Dermis microvascular lymphatic vessel endothelial cell (primary cell): ENCODE measurements at regions not wholly inside any gene's neighbourhood (a gene's known extent, or its start where the extent isn't known, plus 50 kb on each side); places are given as distances from the start of the nearest gene placed in this dataset.

ENCODE experiments used
- DNase-seq, 2 donors: peaks; one replicate each; pipeline versions ENCODE4 v3.0.0 to v3.0.0-alpha.2; 2010; ENCODE audit warnings: low read depth in 2 of 2

DNA sequence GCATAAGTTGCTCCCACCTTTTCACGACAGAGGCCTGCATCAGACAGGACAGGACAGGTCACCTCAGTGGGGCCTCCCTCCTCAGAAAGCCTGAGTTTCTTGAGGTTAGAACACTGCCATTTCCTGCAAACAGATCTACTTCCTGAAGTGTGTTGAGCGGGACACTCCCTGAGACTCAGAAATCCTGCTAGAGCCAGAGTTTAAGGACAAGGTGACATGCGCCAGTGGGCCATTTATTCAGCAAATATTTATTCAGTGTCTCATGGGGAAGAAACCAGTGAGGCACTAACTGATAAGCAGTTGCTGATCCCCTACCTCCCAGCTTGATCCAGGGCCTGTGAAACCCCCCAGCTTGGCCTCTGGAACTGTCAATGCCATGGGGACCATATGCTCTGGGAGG lies 454.6 kb downstream of the SOX6 start:
- no peak for DNase-seq

DNA sequence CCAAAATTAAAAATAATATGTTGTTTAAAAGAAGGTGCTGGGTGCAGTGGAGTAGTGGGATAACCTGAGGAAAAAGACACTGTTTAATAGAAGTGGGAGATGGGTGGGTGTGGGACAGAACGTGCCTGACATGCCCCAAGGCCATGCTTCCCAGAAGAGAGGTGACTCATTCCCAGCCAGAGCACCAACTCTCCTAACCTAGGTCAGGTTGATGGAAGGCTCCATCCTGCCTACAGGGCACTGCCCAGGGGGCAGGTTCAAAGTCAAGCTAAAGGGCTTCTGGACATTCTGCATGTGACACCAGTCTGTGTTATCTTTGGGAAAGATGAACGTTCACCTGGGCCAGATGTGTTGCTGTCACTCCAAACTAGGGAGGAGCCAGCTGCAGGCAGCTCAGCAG lies 453.1 kb downstream of the SOX6 start:
- no peak for DNase-seq

GRCh38 chr11:15905366-15906104 lies 450.8 kb downstream of the SOX6 start:
- no peak for DNase-seq

GRCh38 chr11:15906481-15907035 lies 449.8 kb downstream of the SOX6 start:
- no peak for DNase-seq

GRCh38 chr11:15907806-15908205 lies 448.5 kb downstream of the SOX6 start:
- no peak for DNase-seq

DNA sequence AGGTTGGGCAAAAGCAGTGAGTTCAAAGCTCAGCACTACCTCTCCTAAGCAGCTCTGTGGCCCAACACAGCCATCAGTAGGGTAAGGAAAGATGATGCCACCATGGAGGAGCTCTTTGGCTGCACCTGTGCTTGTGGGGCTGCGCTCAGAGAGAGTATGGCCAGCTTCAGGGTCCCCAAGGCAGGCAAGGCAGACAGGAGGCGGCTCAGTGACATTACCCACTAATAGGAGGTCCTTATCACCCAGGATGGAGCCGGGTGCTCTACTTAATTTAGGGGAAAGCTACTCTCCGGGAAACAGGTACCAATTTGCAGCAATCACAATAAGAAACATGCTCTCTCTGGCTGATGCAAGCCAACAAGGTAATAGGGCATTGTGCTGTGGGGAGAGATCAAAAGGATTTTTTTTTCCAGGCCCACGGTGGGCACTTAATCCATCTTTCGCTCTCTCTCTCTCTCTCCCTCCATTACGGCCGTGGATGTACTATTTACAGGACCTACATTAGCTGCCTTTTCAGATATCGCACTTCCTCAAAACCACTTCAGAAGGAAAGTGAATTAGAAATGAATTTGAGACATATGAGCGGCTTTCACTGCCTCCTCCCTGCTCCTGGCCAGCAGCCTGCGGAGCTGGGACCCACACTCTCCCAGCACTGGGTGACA lies 446.3 kb downstream of the SOX6 start:
- DNase-seq: no peak

- DNase-seq: no peak
Observed at GRCh38 chr11:15910761-15911160, 445.6 kb downstream of the SOX6 start.

DNA sequence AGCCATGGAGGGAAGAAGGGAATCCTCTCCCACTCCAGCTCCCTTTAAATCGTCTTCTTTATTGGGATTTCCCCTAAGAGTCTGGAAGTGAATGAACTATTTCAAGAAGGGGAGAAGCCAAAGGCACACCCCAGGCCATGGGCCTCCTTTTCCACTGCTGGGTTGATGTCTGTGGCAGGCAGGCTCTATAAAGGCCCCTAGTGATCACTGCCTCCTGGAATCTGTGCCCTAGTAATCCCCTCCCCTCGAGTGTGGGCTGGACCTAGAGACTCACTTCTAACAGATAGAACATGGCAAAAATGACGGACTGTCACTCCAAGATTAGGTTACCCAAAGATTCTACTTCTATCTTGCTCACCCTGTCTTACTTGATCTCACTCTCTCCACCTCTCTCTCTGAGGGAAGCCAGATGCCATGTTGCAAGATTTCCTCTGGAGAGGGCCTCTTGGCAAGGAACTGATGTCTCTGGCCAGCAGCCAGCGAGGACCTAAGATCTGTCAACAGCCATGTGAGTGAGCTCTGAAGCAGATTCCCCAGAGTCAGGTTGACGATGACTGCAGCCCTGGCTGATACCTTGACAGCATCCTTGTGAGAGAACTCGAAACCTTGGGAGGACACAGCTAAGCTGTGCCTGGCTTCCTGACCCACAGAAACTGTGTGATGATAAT lies 444.8 kb downstream of the SOX6 start:
- DNase-seq: peak in 1 of 2 donors; percentile 17

DNA sequence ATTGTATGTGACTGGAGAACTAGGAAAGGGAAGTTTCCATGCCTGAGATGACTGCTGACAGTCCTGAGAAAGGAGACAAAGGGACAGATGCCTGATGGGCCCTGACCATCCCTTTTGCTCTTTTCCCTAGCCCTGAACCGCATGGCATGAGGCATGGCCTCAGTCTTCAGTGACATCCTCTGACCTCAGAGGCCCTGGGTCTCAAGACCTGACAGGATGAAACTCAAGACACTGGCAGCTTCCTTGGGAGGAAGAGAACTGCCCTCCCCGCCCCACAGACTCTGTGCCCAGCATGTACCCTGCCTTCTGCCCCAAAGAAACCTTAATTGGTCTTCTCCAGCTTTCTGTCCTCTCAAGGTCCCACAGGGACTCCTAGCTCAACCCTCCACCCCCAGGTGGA lies 444.1 kb downstream of the SOX6 start:
- DNase-seq: no peak

DNA sequence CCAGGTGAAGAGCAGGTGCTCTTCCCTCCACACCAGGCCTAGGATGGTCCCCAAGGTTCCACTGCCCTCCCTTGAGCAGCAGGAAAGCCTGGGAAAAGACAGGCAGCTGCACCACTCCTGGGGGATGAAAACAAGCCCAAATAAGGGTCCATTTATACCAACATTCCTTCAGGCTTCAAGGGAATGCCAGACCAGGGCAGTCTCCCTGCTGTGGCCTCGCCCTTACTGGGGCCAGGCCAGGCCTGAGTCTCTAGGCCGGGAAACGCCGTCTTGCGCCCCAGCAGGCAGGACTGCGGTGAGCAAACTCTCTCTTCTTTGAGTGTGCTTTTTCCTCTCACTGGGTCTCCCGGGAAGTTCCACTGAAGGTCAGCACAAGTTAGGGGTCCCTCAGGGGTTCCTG lies 443.5 kb downstream of the SOX6 start:
- no peak for DNase-seq

- DNase-seq: no peak
Observed at GRCh38 chr11:15913261-15913660, 443.1 kb downstream of the SOX6 start.
